ENCODE measurements at regions not wholly inside any gene's neighbourhood (a gene's known extent, or its start where the extent isn't known, plus 50 kb on each side); places are given as distances from the start of the nearest gene placed in this dataset.

GRCh38 chr10:105971460-105971859 is 1193.0 kb downstream of the SORCS1 start:
- no peak for DNase-seq (ENCODE audit: low spot score)
- TF ChIP-seq CTCF (IDR thresholded peaks at IDR 0.05; ENCODE audit: extremely low read depth, missing control alignments): no peak

GRCh38 chr10:105969884-105970377 is 1194.6 kb downstream of the SORCS1 start:
- DNase-seq (ENCODE audit: low spot score): no peak
- no peak for TF ChIP-seq CTCF (IDR thresholded peaks at IDR 0.05; ENCODE audit: extremely low read depth, missing control alignments)

- no peak for DNase-seq (ENCODE audit: low spot score)
- no peak for TF ChIP-seq CTCF (IDR thresholded peaks at IDR 0.05; ENCODE audit: extremely low read depth, missing control alignments)
These were observed 1195.8 kb downstream of the SORCS1 start for GRCh38 chr10:105968666-105969065.

GRCh38 chr10:105967256-105967655 is 1197.2 kb downstream of the SORCS1 start:
- no peak for TF ChIP-seq CTCF (IDR thresholded peaks at IDR 0.05; ENCODE audit: extremely low read depth, missing control alignments)
- DNase-seq (ENCODE audit: low spot score): no peak

GRCh38 chr10:105965141-105965540 is 1199.4 kb downstream of the SORCS1 start:
- TF ChIP-seq CTCF (IDR thresholded peaks at IDR 0.05; ENCODE audit: extremely low read depth, missing control alignments): no peak
- DNase-seq (ENCODE audit: low spot score): no peak

- DNase-seq (ENCODE audit: low spot score): no peak
- TF ChIP-seq CTCF (IDR thresholded peaks at IDR 0.05; ENCODE audit: extremely low read depth, missing control alignments): no peak
These were observed 1200.5 kb downstream of the SORCS1 start for GRCh38 chr10:105964009-105964408.

GRCh38 chr10:105963334-105963884 is 1201.1 kb downstream of the SORCS1 start:
- DNase-seq (ENCODE audit: low spot score): no peak
- no peak for TF ChIP-seq CTCF (IDR thresholded peaks at IDR 0.05; ENCODE audit: extremely low read depth, missing control alignments)

All from GM20000 (cell line).